Vagina (tissue), 2 donors: ENCODE measurements at regions not wholly inside any gene's neighbourhood (a gene's known extent, or its start where the extent isn't known, plus 50 kb on each side); places are given as distances from the start of the nearest gene placed in this dataset.
"Not testable (repeated sequence)": the region's sequence is repeated elsewhere in the genome, so short reads cannot be mapped to it uniquely, and the experiment has no call there.

Source experiments
- POLR2A ChIP-seq, 2 donors: fragments of 450-650 bp; IDR thresholded peaks; one replicate each; pipeline ENCODE4 v1.6.1; 2017; ENCODE audit warnings: antibody characterized with exemption in 2 of 2, mild to moderate bottlenecking in 2 of 2, moderate library complexity in 2 of 2
- POLR2AphosphoS5 ChIP-seq, 2 donors: sonication (generic); formaldehyde crosslinking; IDR thresholded peaks; one replicate each; pipeline ENCODE4 v1.9.0; 2017; ENCODE audit warnings: antibody characterized with exemption in 2 of 2, mild to moderate bottlenecking in 2 of 2, low read depth in 1 of 2; ENCODE audit not compliant: insufficient read depth in 1 of 2
- TF ChIP-seq, protein P1 (sequence below), 3 experiments: fragments of 450-650 bp in 2 of 3; fragments of 200-600 bp in 1 of 3; sonication (generic) in 1 of 3; IDR thresholded peaks; one replicate each; pipeline ENCODE4 v1.5.1; 2017 to 2019; ENCODE audit warnings: antibody characterized with exemption in 3 of 3, mild to moderate bottlenecking in 2 of 3, moderate library complexity in 2 of 3

DNA sequence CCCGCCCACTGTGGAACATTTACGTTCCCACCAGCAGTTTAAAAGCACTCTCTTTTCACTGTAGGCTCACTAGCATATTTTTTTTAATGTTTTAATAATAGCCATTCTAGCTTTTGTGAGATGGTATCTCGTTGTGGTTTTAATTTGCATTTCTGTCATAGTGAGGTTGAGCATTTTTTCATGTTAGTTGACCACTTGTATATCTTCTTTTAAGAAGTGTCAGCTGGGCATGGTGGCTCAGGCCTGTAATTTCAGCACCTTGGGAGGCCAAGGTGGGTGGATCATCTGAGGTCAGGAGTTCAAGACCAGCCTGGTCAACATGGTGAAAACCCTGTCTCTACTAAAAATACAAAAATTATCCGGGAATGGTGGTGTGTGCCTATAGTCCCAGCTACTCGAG is 781.7 kb upstream of the SLIT2 start:
- TF ChIP-seq, protein P1, sequence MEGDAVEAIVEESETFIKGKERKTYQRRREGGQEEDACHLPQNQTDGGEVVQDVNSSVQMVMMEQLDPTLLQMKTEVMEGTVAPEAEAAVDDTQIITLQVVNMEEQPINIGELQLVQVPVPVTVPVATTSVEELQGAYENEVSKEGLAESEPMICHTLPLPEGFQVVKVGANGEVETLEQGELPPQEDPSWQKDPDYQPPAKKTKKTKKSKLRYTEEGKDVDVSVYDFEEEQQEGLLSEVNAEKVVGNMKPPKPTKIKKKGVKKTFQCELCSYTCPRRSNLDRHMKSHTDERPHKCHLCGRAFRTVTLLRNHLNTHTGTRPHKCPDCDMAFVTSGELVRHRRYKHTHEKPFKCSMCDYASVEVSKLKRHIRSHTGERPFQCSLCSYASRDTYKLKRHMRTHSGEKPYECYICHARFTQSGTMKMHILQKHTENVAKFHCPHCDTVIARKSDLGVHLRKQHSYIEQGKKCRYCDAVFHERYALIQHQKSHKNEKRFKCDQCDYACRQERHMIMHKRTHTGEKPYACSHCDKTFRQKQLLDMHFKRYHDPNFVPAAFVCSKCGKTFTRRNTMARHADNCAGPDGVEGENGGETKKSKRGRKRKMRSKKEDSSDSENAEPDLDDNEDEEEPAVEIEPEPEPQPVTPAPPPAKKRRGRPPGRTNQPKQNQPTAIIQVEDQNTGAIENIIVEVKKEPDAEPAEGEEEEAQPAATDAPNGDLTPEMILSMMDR (IDR thresholded peaks at IDR 0.05), result not testable (repeated sequence)
- not testable (repeated sequence) for TF ChIP-seq POLR2A (IDR thresholded peaks at IDR 0.05); POLR2AphosphoS5 (IDR thresholded peaks at IDR 0.05; ENCODE audit: insufficient read depth in 1 of 2, low read depth in 1 of 2)
